Endothelial cell of umbilical vein (primary cell): ENCODE measurements at regions not wholly inside any gene's neighbourhood (a gene's known extent, or its start where the extent isn't known, plus 50 kb on each side); places are given as distances from the start of the nearest gene placed in this dataset.

Source experiments
- BruUV-seq: library from RNA; stranded (reverse); fragments of 400-500 nt; replicated peaks from 2 replicates; lab custom pipeline; 2021; lab: Mats Ljungman, UMichigan
- CTCF ChIA-PET: fragments of 300-600, 350-600 bp; sonication (Branson Sonifier 250); formaldehyde crosslinking; loops from one replicate; lab custom pipeline; 2021; ENCODE audit warnings: antibody characterized with exemption, inconsistent platforms; lab: Charles Lee
- POLR2A ChIA-PET: fragments of 300-600, 350-600 bp; sonication (Branson Sonifier 250); formaldehyde crosslinking; loops from one replicate; lab custom pipeline; 2021; ENCODE audit warnings: antibody characterized with exemption, inconsistent platforms; lab: Charles Lee
- DNase-seq: peaks from one replicate; pipeline ENCODE4 v3.0.0-alpha.2; 2011; ENCODE audit warnings: low read depth, low spot score
- FAIRE-seq: peaks from 2 replicates; lab custom pipeline; 2011; peaks lifted over from hg19 to GRCh38; lab: Jason Lieb, UNC
- H2AFZ ChIP-seq: 2 replicates; pipeline ENCODE4 v1.6.0; 2012; ENCODE audit warnings: low read depth, low read length, control low read depth, inconsistent platforms
- H3K27ac ChIP-seq: 2 replicates; pipeline ENCODE4 v1.5.1; 2011; ENCODE audit warnings: low read depth, mild to moderate bottlenecking, control low read depth, low read length, moderate library complexity; ENCODE audit not compliant: insufficient read depth
- H3K27me3 ChIP-seq, 2 experiments: 2 replicates each; pipeline versions ENCODE4 v1.6.0 to v1.6.1; 2011; ENCODE audit warnings: low read length in 2 of 2, mixed read lengths in 1 of 2; ENCODE audit not compliant: control insufficient read depth in 2 of 2, insufficient read depth in 2 of 2
- H3K36me3 ChIP-seq, 2 experiments: 2 replicates in 1 of 2; 3 replicates in 1 of 2; pipeline ENCODE4 v1.5.1; 2011; ENCODE audit warnings: low read length in 2 of 2, mild to moderate bottlenecking in 1 of 2, moderate library complexity in 1 of 2; ENCODE audit not compliant: control insufficient read depth in 2 of 2, insufficient read depth in 2 of 2; ENCODE audit errors: extremely low read depth in 1 of 2
- H3K4me1 ChIP-seq: 3 replicates; pipeline ENCODE4 v1.5.1; 2011; ENCODE audit warnings: mild to moderate bottlenecking, low read length; ENCODE audit not compliant: control insufficient read depth, insufficient read depth; ENCODE audit errors: extremely low read depth
- H3K4me2 ChIP-seq: 2 replicates; pipeline ENCODE4 v1.6.1; 2011; ENCODE audit warnings: low read length, control low read depth, mixed read lengths; ENCODE audit not compliant: insufficient read depth
- H3K4me3 ChIP-seq, 3 experiments: fragments of 200-600 bp in 1 of 3; sonication (generic), shearing (Covaris generic) in 1 of 3; replicated peaks in 1 of 3; 2 replicates each; pipeline ENCODE4 v1.5.1; 2011 to 2016; ENCODE audit warnings: control low read depth in 3 of 3, low read length in 3 of 3, mild to moderate bottlenecking in 2 of 3, inconsistent platforms in 1 of 3, low read depth in 1 of 3, moderate library complexity in 1 of 3; ENCODE audit not compliant: insufficient read depth in 1 of 3
- H3K79me2 ChIP-seq: 2 replicates; pipeline ENCODE4 v1.6.0; 2012; ENCODE audit warnings: low read length, inconsistent platforms; ENCODE audit not compliant: control insufficient read depth, insufficient read depth
- H3K9ac ChIP-seq: replicated peaks from 2 replicates; pipeline ENCODE3; 2011; ENCODE audit warnings: low read length, control low read depth; ENCODE audit not compliant: insufficient read depth; ENCODE audit errors: extremely low read depth
- H3K9me1 ChIP-seq: replicated peaks from 3 replicates; pipeline ENCODE4 v1.6.0; 2011; ENCODE audit warnings: mild to moderate bottlenecking, low read length; ENCODE audit not compliant: control insufficient read depth, insufficient read depth; ENCODE audit errors: extremely low read depth
- H3K9me3 ChIP-seq: replicated peaks from 2 replicates; pipeline ENCODE4 v1.5.1; 2012; ENCODE audit warnings: low read length, inconsistent platforms; ENCODE audit not compliant: control insufficient read depth, insufficient read depth
- H4K20me1 ChIP-seq: replicated peaks from 2 replicates; pipeline ENCODE3; 2011; ENCODE audit warnings: mild to moderate bottlenecking, low read length; ENCODE audit not compliant: control insufficient read depth, insufficient read depth; ENCODE audit errors: extremely low read depth
- EZH2 ChIP-seq: IDR thresholded peaks from 2 replicates; pipeline ENCODE4 v1.6.1; 2012; ENCODE audit warnings: borderline replicate concordance, low read depth, mild to moderate bottlenecking, moderate library complexity, low read length, inconsistent platforms; ENCODE audit not compliant: severe bottlenecking
- FOS ChIP-seq: IDR thresholded peaks from 2 replicates; pipeline ENCODE4 v1.6.1; 2011; ENCODE audit warnings: mild to moderate bottlenecking, low read length, moderate library complexity, borderline replicate concordance; ENCODE audit not compliant: insufficient read depth
- GATA2 ChIP-seq: IDR thresholded peaks from 2 replicates; pipeline ENCODE4 v1.7.0; 2011; ENCODE audit warnings: low read depth, mild to moderate bottlenecking, moderate library complexity, mixed read lengths, low read length; ENCODE audit not compliant: insufficient read length, insufficient read depth
- JUN ChIP-seq: IDR thresholded peaks from 2 replicates; pipeline ENCODE4 v1.6.1; 2011; ENCODE audit warnings: borderline replicate concordance, low read depth; ENCODE audit not compliant: insufficient read length, insufficient read depth
- MAX ChIP-seq: IDR thresholded peaks from 2 replicates; pipeline ENCODE4 v1.6.1; 2011; ENCODE audit not compliant: insufficient read depth, insufficient read length
- MYC ChIP-seq: IDR thresholded peaks from one replicate; pipeline ENCODE4 v1.6.1; 2011; ENCODE audit warnings: mild to moderate bottlenecking, low read depth, low read length
- POLR2A ChIP-seq: IDR thresholded peaks from 2 replicates; pipeline ENCODE4 v1.6.1; 2012; ENCODE audit warnings: low read depth, mild to moderate bottlenecking, control low read depth, low read length
- POLR2AphosphoS5 ChIP-seq: IDR thresholded peaks from 2 replicates; pipeline ENCODE4 v1.6.1; 2012; ENCODE audit warnings: low read depth, mild to moderate bottlenecking, control low read depth, low read length, moderate library complexity; ENCODE audit not compliant: insufficient read depth
- dilution Hi-C: fragments of 300-500 bp; cut with MboI; formaldehyde crosslinking; loops from one replicate; pipeline ENCODE4 v1.15.0; 2019; ENCODE audit warnings: low sequenced_read_pairs; ENCODE audit not compliant: extremely low pct_ligation_motif_present
- intact Hi-C: fragments of 100-400 bp; cut with micrococcal nuclease; formaldehyde crosslinking; loops from one replicate; pipeline ENCODE4 v1.10.0; 2022
- TF ChIP-seq, protein P1 (sequence below), 2 donors: IDR thresholded peaks; 1 replicate in 1 of 2; 2 replicates in 1 of 2; pipeline ENCODE4 v1.5.1; 2011; ENCODE audit warnings: low read length in 2 of 2, mild to moderate bottlenecking in 2 of 2, moderate library complexity in 2 of 2, control low read depth in 1 of 2, inconsistent platforms in 1 of 2, low read depth in 1 of 2; ENCODE audit not compliant: insufficient read depth in 1 of 2; ENCODE audit errors: extremely low read depth in 1 of 2

DNA sequence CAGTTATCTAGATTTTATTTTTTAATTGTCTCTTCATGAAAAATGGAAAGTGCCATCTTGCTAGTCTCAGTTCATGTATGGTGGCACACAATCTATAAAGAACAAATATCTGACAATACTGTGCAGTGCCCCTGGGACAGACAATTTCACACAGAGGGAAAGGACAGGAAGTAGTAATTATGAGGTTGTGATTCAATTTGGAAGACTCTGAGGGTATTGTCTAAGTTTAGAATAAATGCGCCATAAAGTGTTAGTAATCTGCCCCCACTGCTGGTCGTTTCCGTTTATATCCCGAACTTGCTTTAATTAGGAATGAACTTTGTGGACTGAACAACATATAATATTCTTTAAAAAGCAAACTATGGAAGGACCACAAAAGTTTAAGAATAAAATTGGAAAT is 196.4 kb upstream of the SLC24A5 start:
- no peak overlapping the region for H3K27ac ChIP-seq
- no peaks in the 10 kb centered on the region for H3K79me2 ChIP-seq
- BruUV-seq, result no TSS peak
- intact Hi-C loops, result no loop called here
- ChIA-PET POLR2A (interaction anchor here (0.6 kb wide), 1 partner anchor 556 kb away, joined by 3 read pairs; no protein-coding TSS in a partner anchor), CTCF (no interaction called here)
- DNase-seq, result no peak
- no peak for FAIRE-seq
- H3K9me3 ChIP-seq, result no peaks in the 10 kb centered on the region
- H3K36me3 ChIP-seq, result no peaks in the 10 kb centered on the region
- no peak overlapping the region for H3K4me2 ChIP-seq
- H3K27me3 ChIP-seq, result no peaks in the 10 kb centered on the region
- H4K20me1 ChIP-seq, result no peaks in the 10 kb centered on the region
- H3K4me3 ChIP-seq, result no peak overlapping the region
- H2AFZ ChIP-seq, result no peak overlapping the region
- H3K9me1 ChIP-seq, result no peaks in the 10 kb centered on the region
- TF ChIP-seq POLR2A (no peak), MYC (no peak), FOS (no peak), JUN (no peak), POLR2AphosphoS5 (no peak), EZH2 (no peak)
- no peak overlapping the region for H3K9ac ChIP-seq
- no peaks in the 10 kb centered on the region for H3K4me1 ChIP-seq
- dilution Hi-C loops, result no loop called here

- Histone ChIP-seq H4K20me1 (no peaks in the 10 kb centered on the region), H3K79me2 (no peaks in the 10 kb centered on the region), H3K4me1 (no peaks in the 10 kb centered on the region), H3K9me3 (no peaks in the 10 kb centered on the region), H3K4me2 (no peak overlapping the region), H3K9me1 (no peaks in the 10 kb centered on the region), H3K4me3 (no peak overlapping the region), H3K9ac (no peak overlapping the region), H3K36me3 (no peaks in the 10 kb centered on the region), H2AFZ (no peak overlapping the region), H3K27ac (no peak overlapping the region), H3K27me3 (no peaks in the 10 kb centered on the region)
- TF ChIP-seq FOS (no peak), EZH2 (no peak), JUN (no peak), MAX (no peak), MYC (no peak), POLR2A (no peak), POLR2AphosphoS5 (no peak), GATA2 (no peak)
- TF ChIP-seq, protein P1, sequence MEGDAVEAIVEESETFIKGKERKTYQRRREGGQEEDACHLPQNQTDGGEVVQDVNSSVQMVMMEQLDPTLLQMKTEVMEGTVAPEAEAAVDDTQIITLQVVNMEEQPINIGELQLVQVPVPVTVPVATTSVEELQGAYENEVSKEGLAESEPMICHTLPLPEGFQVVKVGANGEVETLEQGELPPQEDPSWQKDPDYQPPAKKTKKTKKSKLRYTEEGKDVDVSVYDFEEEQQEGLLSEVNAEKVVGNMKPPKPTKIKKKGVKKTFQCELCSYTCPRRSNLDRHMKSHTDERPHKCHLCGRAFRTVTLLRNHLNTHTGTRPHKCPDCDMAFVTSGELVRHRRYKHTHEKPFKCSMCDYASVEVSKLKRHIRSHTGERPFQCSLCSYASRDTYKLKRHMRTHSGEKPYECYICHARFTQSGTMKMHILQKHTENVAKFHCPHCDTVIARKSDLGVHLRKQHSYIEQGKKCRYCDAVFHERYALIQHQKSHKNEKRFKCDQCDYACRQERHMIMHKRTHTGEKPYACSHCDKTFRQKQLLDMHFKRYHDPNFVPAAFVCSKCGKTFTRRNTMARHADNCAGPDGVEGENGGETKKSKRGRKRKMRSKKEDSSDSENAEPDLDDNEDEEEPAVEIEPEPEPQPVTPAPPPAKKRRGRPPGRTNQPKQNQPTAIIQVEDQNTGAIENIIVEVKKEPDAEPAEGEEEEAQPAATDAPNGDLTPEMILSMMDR (IDR thresholded peaks at IDR 0.05; ENCODE audit: extremely low read depth in 1 of 2, insufficient read depth in 1 of 2, low read depth in 1 of 2, low read length in 2 of 2), result no peak
- dilution Hi-C loops, result no loop called here
- FAIRE-seq, result no peak
- no TSS peak for BruUV-seq
- intact Hi-C loops, result no loop called here
- POLR2A ChIA-PET, result no interaction called here
- DNase-seq, result no peak
- CTCF ChIA-PET, result no interaction called here
These were observed 191.5 kb upstream of the SLC24A5 start for GRCh38 chr15:47929138-47929803.
